ENCODE measurements at regions not wholly inside any gene's neighbourhood (a gene's known extent, or its start where the extent isn't known, plus 50 kb on each side); places are given as distances from the start of the nearest gene placed in this dataset.

- H3K36me3 ChIP-seq (ENCODE audit: control insufficient read depth in 4 of 4, insufficient read depth in 4 of 4, low read length in 4 of 4), result no peaks in the 10 kb centered on the region
- peaks cover 0 to under 1% (median 0%) of the 10 kb centered on the region in 5 donors for H3K4me1 ChIP-seq (ENCODE audit: control insufficient read depth in 5 of 5, insufficient read depth in 5 of 5, low read length in 5 of 5)
- no peak for DNase-seq
- no peaks in the 10 kb centered on the region for H3K9me3 ChIP-seq (ENCODE audit: control insufficient read depth in 4 of 4, insufficient read depth in 3 of 4, low read length in 3 of 4)
- H3K4me3 ChIP-seq, result no peak overlapping the region
- ATAC-seq (ENCODE audit: insufficient read depth, low FRiP score), result no peak
- 56 to 63% methylated on average over 2 of the region's 2 CpGs for WGBS, 2 donors
- H3K27me3 ChIP-seq (ENCODE audit: control insufficient read depth in 3 of 3, insufficient read depth in 3 of 3, low read length in 2 of 3), result no peaks in the 10 kb centered on the region
- TF ChIP-seq CTCF (IDR thresholded peaks at IDR 0.05; ENCODE audit: control extremely low read depth, extremely low read depth), result no peak
- H3K9ac ChIP-seq (ENCODE audit: insufficient read depth in 1 of 2, low read length in 2 of 2), result no peak overlapping the region
- H3K27ac ChIP-seq (ENCODE audit: low read depth in 1 of 2, low read length in 1 of 2), result no peak overlapping the region
Observed at GRCh38 chr9:82791692-82792091, 271.2 kb downstream of the RASEF start.

- Histone ChIP-seq H3K4me3 (no peak overlapping the region), H3K27ac (ENCODE audit: low read depth in 1 of 2, low read length in 1 of 2) (no peak overlapping the region), H3K9me3 (ENCODE audit: control insufficient read depth in 4 of 4, insufficient read depth in 3 of 4, low read length in 3 of 4) (no peaks in the 10 kb centered on the region), H3K36me3 (ENCODE audit: control insufficient read depth in 4 of 4, insufficient read depth in 4 of 4, low read length in 4 of 4) (no peaks in the 10 kb centered on the region), H3K27me3 (ENCODE audit: control insufficient read depth in 3 of 3, insufficient read depth in 3 of 3, low read length in 2 of 3) (no peaks in the 10 kb centered on the region), H3K4me1 (ENCODE audit: control insufficient read depth in 5 of 5, insufficient read depth in 5 of 5, low read length in 5 of 5) (peaks cover 0 to 26% (median 0%) of the 10 kb centered on the region in 5 donors), H3K9ac (ENCODE audit: insufficient read depth in 1 of 2, low read length in 2 of 2) (no peak overlapping the region)
- WGBS, 2 donors, result 39 to 50% methylated on average over 3 of the region's 3 CpGs
- no peak for ATAC-seq (ENCODE audit: insufficient read depth, low FRiP score)
- peak; percentile 90 to 94 (median 94) for DNase-seq
- no peak for TF ChIP-seq CTCF (IDR thresholded peaks at IDR 0.05; ENCODE audit: control extremely low read depth, extremely low read depth)
Observed at GRCh38 chr9:82797534-82797933, 265.4 kb downstream of the RASEF start.

GRCh38 chr9:82799286-82799685 lies 263.7 kb downstream of the RASEF start:
- no peak for TF ChIP-seq CTCF (IDR thresholded peaks at IDR 0.05; ENCODE audit: control extremely low read depth, extremely low read depth)
- Histone ChIP-seq H3K27ac (ENCODE audit: low read depth in 1 of 2, low read length in 1 of 2) (no peak overlapping the region), H3K27me3 (ENCODE audit: control insufficient read depth in 3 of 3, insufficient read depth in 3 of 3, low read length in 2 of 3) (no peaks in the 10 kb centered on the region), H3K4me1 (ENCODE audit: control insufficient read depth in 5 of 5, insufficient read depth in 5 of 5, low read length in 5 of 5) (peaks cover 0 to 26% (median 0%) of the 10 kb centered on the region in 5 donors), H3K4me3 (no peak overlapping the region), H3K36me3 (ENCODE audit: control insufficient read depth in 4 of 4, insufficient read depth in 4 of 4, low read length in 4 of 4) (no peaks in the 10 kb centered on the region), H3K9ac (ENCODE audit: insufficient read depth in 1 of 2, low read length in 2 of 2) (no peak overlapping the region), H3K9me3 (ENCODE audit: control insufficient read depth in 4 of 4, insufficient read depth in 3 of 4, low read length in 3 of 4) (no peaks in the 10 kb centered on the region)
- ATAC-seq (ENCODE audit: insufficient read depth, low FRiP score), result no peak
- peak; percentile 46 to 77 (median 75) for DNase-seq
- 79 to 82% methylated on average over 4 of the region's 4 CpGs for WGBS, 2 donors

GRCh38 chr9:82805027-82805426 lies 257.9 kb downstream of the RASEF start:
- H3K27ac ChIP-seq (ENCODE audit: low read depth in 1 of 2, low read length in 1 of 2), result no peak overlapping the region
- TF ChIP-seq CTCF (IDR thresholded peaks at IDR 0.05; ENCODE audit: control extremely low read depth, extremely low read depth), result no peak
- ATAC-seq (ENCODE audit: insufficient read depth, low FRiP score), result no peak

More at GRCh38 chr9:82805027-82805426, 257.9 kb downstream of the RASEF start:
- no peaks in the 10 kb centered on the region for H3K9me3 ChIP-seq (ENCODE audit: control insufficient read depth in 4 of 4, insufficient read depth in 3 of 4, low read length in 3 of 4)
- H3K4me3 ChIP-seq, result no peak overlapping the region
- peak in 2 of 3 donors; percentile 39 to 59 for DNase-seq
- H3K9ac ChIP-seq (ENCODE audit: insufficient read depth in 1 of 2, low read length in 2 of 2), result no peak overlapping the region
- H3K36me3 ChIP-seq (ENCODE audit: control insufficient read depth in 4 of 4, insufficient read depth in 4 of 4, low read length in 4 of 4), result no peaks in the 10 kb centered on the region
- no peaks in the 10 kb centered on the region for H3K27me3 ChIP-seq (ENCODE audit: control insufficient read depth in 3 of 3, insufficient read depth in 3 of 3, low read length in 2 of 3)
- WGBS, 2 donors, result 60 to 67% methylated on average over 5 of the region's 5 CpGs
- H3K4me1 ChIP-seq (ENCODE audit: control insufficient read depth in 5 of 5, insufficient read depth in 5 of 5, low read length in 5 of 5), result peaks cover 0 to 2% (median 0%) of the 10 kb centered on the region in 5 donors

All from lung (tissue), 11 donors.